AG09309 (cell line): ENCODE measurements at regions not wholly inside any gene's neighbourhood (a gene's known extent, or its start where the extent isn't known, plus 50 kb on each side); places are given as distances from the start of the nearest gene placed in this dataset.

Experiments
- DNase-seq: peaks from one replicate; pipeline ENCODE4 v3.0.0-alpha.2; 2010; ENCODE audit warnings: low read depth
- H3K4me3 ChIP-seq: 2 replicates; pipeline ENCODE4 v1.5.1; 2011; ENCODE audit warnings: mild to moderate bottlenecking, low read depth, low read length, moderate library complexity; ENCODE audit not compliant: control insufficient read depth
- CTCF ChIP-seq: IDR thresholded peaks from 2 replicates; pipeline ENCODE4 v1.5.1; 2011; ENCODE audit warnings: mild to moderate bottlenecking, low read depth, low read length, inconsistent platforms; ENCODE audit not compliant: insufficient read depth, control insufficient read depth; ENCODE audit errors: missing control alignments

- no peak for TF ChIP-seq CTCF
- no peak overlapping the region for H3K4me3 ChIP-seq
- DNase-seq: no peak
These were observed 189.2 kb downstream of the UTRN start for GRCh38 chr6:144474290-144474689.

GRCh38 chr6:144474904-144475303 lies 189.8 kb downstream of the UTRN start:
- no peak for DNase-seq
- no peak for TF ChIP-seq CTCF
- H3K4me3 ChIP-seq: no peak overlapping the region

GRCh38 chr6:144475411-144475810 lies 190.3 kb downstream of the UTRN start:
- no peak overlapping the region for H3K4me3 ChIP-seq
- DNase-seq: no peak
- TF ChIP-seq CTCF: no peak

GRCh38 chr6:144476286-144476685 lies 191.2 kb downstream of the UTRN start:
- H3K4me3 ChIP-seq: no peak overlapping the region
- TF ChIP-seq CTCF: no peak
- no peak for DNase-seq

DNA sequence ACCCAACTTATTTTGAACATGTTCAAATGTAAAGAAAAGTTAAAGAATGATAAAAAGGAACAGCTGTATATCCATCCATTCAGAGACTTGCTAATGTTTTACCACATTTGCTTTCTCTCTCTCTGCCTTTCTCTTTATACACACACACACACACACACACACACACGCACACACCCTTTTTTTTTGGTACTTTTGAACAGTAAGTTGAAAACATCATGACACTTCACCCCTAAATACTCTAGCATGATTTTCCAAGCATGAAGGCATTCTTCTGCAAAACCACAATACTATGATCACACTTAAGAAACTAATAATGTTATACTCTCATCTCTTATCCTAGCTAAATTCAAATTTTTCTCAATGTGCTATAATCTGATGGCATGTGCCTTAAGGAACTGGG lies 192.3 kb downstream of the UTRN start:
- TF ChIP-seq CTCF: no peak
- no peak overlapping the region for H3K4me3 ChIP-seq
- peak; percentile 35 for DNase-seq

DNA sequence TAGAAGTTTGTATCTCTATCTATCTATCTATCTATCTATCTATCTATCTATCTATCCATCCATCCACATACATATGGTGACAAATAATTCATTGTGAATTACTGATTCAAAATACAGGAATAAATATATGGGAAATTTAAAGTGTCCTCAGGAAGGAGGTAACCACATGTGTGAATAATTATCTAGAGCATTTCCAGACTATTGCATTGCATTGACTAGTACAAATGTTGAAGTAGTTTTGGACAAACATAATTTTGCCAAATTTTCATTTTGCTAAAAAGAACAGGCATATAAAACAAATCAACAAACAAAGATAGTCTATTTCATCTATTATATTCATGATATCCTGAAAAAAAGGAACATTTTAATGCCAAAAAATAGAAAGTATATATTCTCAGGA lies 192.7 kb downstream of the UTRN start:
- no peak for DNase-seq
- no peak for TF ChIP-seq CTCF
- H3K4me3 ChIP-seq: no peak overlapping the region

DNA sequence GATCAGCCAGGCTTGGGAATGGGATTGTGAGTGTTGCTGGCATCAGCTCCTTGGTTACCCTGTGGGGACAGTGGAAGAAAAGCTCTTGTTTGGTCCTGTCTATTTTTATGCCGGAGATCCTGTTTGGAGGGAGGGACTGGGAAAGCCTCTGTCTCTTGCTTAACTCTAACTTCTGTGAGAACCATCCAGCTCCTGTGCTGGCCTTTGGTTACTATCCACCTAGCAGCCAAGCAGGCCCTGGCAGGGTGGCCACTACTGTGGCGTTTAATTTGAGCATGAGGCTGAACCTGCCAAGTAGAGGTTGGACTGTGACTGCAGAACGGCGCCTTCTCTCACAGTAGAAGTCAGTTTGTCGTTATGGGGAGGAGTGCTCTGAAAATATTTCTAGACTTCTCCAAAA lies 193.3 kb downstream of the UTRN start:
- no peak for DNase-seq
- TF ChIP-seq CTCF: no peak
- H3K4me3 ChIP-seq: no peak overlapping the region
